ENCODE measurements at regions not wholly inside any gene's neighbourhood (a gene's known extent, or its start where the extent isn't known, plus 50 kb on each side); places are given as distances from the start of the nearest gene placed in this dataset.

GRCh38 chr7:155862123-155862892, 50.0 kb upstream of the SHH start:
- Histone ChIP-seq H3K4me2 (ENCODE audit: low read length) (no peak overlapping the region), H3K79me2 (replicated peaks; ENCODE audit: insufficient read depth, low read length) (no peaks in the 10 kb centered on the region), H2AFZ (ENCODE audit: low read depth, low read length) (no peak overlapping the region)

More at GRCh38 chr7:155862123-155862892, 50.0 kb upstream of the SHH start:
- Histone ChIP-seq H4K20me1 (ENCODE audit: insufficient read depth) (no peaks in the 10 kb centered on the region), H3K9me3 (ENCODE audit: low read length) (no peaks in the 10 kb centered on the region), H3K4me3 (ENCODE audit: low read length) (no peak overlapping the region), H3K9ac (ENCODE audit: low read length) (no peak overlapping the region), H3K27ac (ENCODE audit: low read length) (peak overlapping the region; percentile 66), H3K9me2 (ENCODE audit: insufficient read depth, low read length) (no peaks in the 10 kb centered on the region), H3K27me3 (ENCODE audit: insufficient read depth, low read depth, low read length) (no peaks in the 10 kb centered on the region), H3F3A (ENCODE audit: insufficient read depth, low read length, poor library complexity, severe bottlenecking) (no peaks in the 10 kb centered on the region), H3K36me3 (ENCODE audit: insufficient read depth, low read length) (no peaks in the 10 kb centered on the region)
- TF ChIP-seq SMC3 (conservative IDR thresholded peaks at IDR 0.05; ENCODE audit: poor library complexity) (no peak), CTCF (IDR thresholded peaks at IDR 0.05; ENCODE audit: poor library complexity, severe bottlenecking) (peak; percentile 42)

Small RNA genes lying in the stretch of these regions (small RNA-seq; reads per million reads assigned to genes)
- gene AC093813.1: 0 reads per million in 3 experiments
- gene RF00019: 0 to 1.2 (median 0) reads per million in 3 experiments

All from neural cell (in vitro differentiated cells).